Activated CD4-positive, alpha-beta T cell treated with anti-CD3 and anti-CD28 coated beads, Interleukin-2, amount 50 U/mL, for 4 hours (primary cell): ENCODE measurements at regions not wholly inside any gene's neighbourhood (a gene's known extent, or its start where the extent isn't known, plus 50 kb on each side); places are given as distances from the start of the nearest gene placed in this dataset.

Source experiments
- DNase-seq, 2 experiments: peaks; one replicate each; pipeline ENCODE4 v3.0.0-alpha.2; 2020

- DNase-seq: no peak
Observed at GRCh38 chr18:25710981-25711380, 359.0 kb upstream of the ZNF521 start.

GRCh38 chr18:25705650-25706049 is 353.7 kb upstream of the ZNF521 start:
- DNase-seq: no peak

GRCh38 chr18:25704494-25704893 is 352.5 kb upstream of the ZNF521 start:
- no peak for DNase-seq

GRCh38 chr18:25704071-25704470 is 352.1 kb upstream of the ZNF521 start:
- DNase-seq: no peak

GRCh38 chr18:25701821-25702220 is 349.9 kb upstream of the ZNF521 start:
- DNase-seq: no peak

- no peak for DNase-seq
Observed at GRCh38 chr18:25686960-25687500, 335.1 kb upstream of the ZNF521 start.

GRCh38 chr18:25685088-25685487 is 333.1 kb upstream of the ZNF521 start:
- no peak for DNase-seq

- DNase-seq: no peak
Observed at GRCh38 chr18:25679491-25679890, 327.5 kb upstream of the ZNF521 start.

GRCh38 chr18:25678221-25678620 is 326.3 kb upstream of the ZNF521 start:
- no peak for DNase-seq

- no peak for DNase-seq
Observed at GRCh38 chr18:25675123-25675850, 323.3 kb upstream of the ZNF521 start.

- no peak for DNase-seq
Observed at GRCh38 chr18:25674183-25674582, 322.2 kb upstream of the ZNF521 start.

- DNase-seq: no peak
Observed at GRCh38 chr18:25672490-25672889, 320.5 kb upstream of the ZNF521 start.

GRCh38 chr18:25669741-25670140 is 317.8 kb upstream of the ZNF521 start:
- no peak for DNase-seq

- no peak for DNase-seq
Observed at GRCh38 chr18:25662272-25662671, 310.3 kb upstream of the ZNF521 start.

- no peak for DNase-seq
Observed at GRCh38 chr18:25661831-25662230, 309.9 kb upstream of the ZNF521 start.

- no peak for DNase-seq
Observed at GRCh38 chr18:25659541-25659940, 307.6 kb upstream of the ZNF521 start.

- no peak for DNase-seq
Observed at GRCh38 chr18:25658476-25658875, 306.5 kb upstream of the ZNF521 start.

GRCh38 chr18:25651553-25651952 is 299.6 kb upstream of the ZNF521 start:
- DNase-seq: no peak

GRCh38 chr18:25650201-25650941 is 298.4 kb upstream of the ZNF521 start:
- no peak for DNase-seq

- DNase-seq: no peak
Observed at GRCh38 chr18:25648716-25649260, 296.8 kb upstream of the ZNF521 start.

GRCh38 chr18:25647404-25647803 is 295.4 kb upstream of the ZNF521 start:
- DNase-seq: no peak

GRCh38 chr18:25646971-25647370 is 295.0 kb upstream of the ZNF521 start:
- no peak for DNase-seq

- DNase-seq: no peak
Observed at GRCh38 chr18:25639596-25639995, 287.6 kb upstream of the ZNF521 start.

- DNase-seq: no peak
Observed at GRCh38 chr18:25633563-25633962, 281.6 kb upstream of the ZNF521 start.
